SK-N-SH (cell line): ENCODE measurements at regions not wholly inside any gene's neighbourhood (a gene's known extent, or its start where the extent isn't known, plus 50 kb on each side); places are given as distances from the start of the nearest gene placed in this dataset.

ENCODE experiments used
- CTCF ChIA-PET: fragments of 300-600, 350-600 bp; formaldehyde crosslinking; extraction: SDS; loops from one replicate; lab custom pipeline; 2021; lab: Yijun Ruan, JAX
- POLR2A ChIA-PET: fragments of 350-600 bp; sonication (Branson Sonifier 250); formaldehyde crosslinking; extraction: SDS; loops from one replicate; lab custom pipeline; 2020; ENCODE audit warnings: antibody characterized with exemption, inconsistent platforms; lab: Yijun Ruan, JAX
- DNase-seq: peaks from one replicate; pipeline ENCODE4 v3.0.0; 2012
- H2AFZ ChIP-seq: fragments of 200-600 bp; sonication (generic); 2 replicates; pipeline ENCODE4 v1.8.1; 2016; ENCODE audit warnings: antibody characterized with exemption, mild to moderate bottlenecking, low read depth
- H3F3A ChIP-seq: fragments of 200-600 bp; sonication (generic); replicated peaks from 2 replicates; pipeline ENCODE3; 2016; ENCODE audit warnings: antibody characterized with exemption, mild to moderate bottlenecking; ENCODE audit not compliant: insufficient read depth
- H3K27ac ChIP-seq, 2 experiments: fragments of 200-500 bp in 1 of 2; fragments of 200-600 bp in 1 of 2; sonication (Bioruptor generic) in 1 of 2; sonication (generic), shearing (Covaris generic) in 1 of 2; 2 replicates each; pipeline versions ENCODE4 v1.5.1 to v1.6.1; 2014 to 2016; ENCODE audit warnings: low read depth in 2 of 2, inconsistent platforms in 1 of 2, low read length in 1 of 2, mild to moderate bottlenecking in 1 of 2, mixed read lengths in 1 of 2
- H3K27me3 ChIP-seq: fragments of 200-600 bp; sonication (generic), shearing (Covaris generic); 2 replicates; pipeline ENCODE4 v1.6.1; 2016; ENCODE audit warnings: mixed run types; ENCODE audit not compliant: insufficient read depth
- H3K36me3 ChIP-seq, 2 experiments: fragments of 200-500 bp in 1 of 2; fragments of 200-600 bp in 1 of 2; sonication (Bioruptor generic) in 1 of 2; sonication (generic) in 1 of 2; replicated peaks in 1 of 2; 2 replicates each; pipeline versions ENCODE3 to v1.5.1; 2014 to 2016; ENCODE audit warnings: low read length in 1 of 2, mild to moderate bottlenecking in 1 of 2; ENCODE audit not compliant: insufficient read depth in 2 of 2, control insufficient read depth in 1 of 2
- H3K4me1 ChIP-seq, 2 experiments: fragments of 200-500 bp in 1 of 2; fragments of 200-600 bp in 1 of 2; sonication (Bioruptor generic) in 1 of 2; sonication (generic), shearing (Covaris generic) in 1 of 2; 2 replicates each; pipeline versions ENCODE4 v1.5.1 to v1.6.1; 2014 to 2016; ENCODE audit warnings: low read depth in 1 of 2, low read length in 1 of 2, mixed run types in 1 of 2; ENCODE audit not compliant: insufficient read depth in 2 of 2, control insufficient read depth in 1 of 2
- H3K4me2 ChIP-seq: fragments of 200-600 bp; sonication (generic), shearing (Covaris generic); 2 replicates; pipeline ENCODE4 v1.6.1; 2017; ENCODE audit warnings: mixed run types
- H3K4me3 ChIP-seq, 2 experiments: fragments of 200-500 bp in 1 of 2; fragments of 200-600 bp in 1 of 2; sonication (Bioruptor generic) in 1 of 2; sonication (generic), shearing (Covaris generic) in 1 of 2; 2 replicates each; pipeline versions ENCODE4 v1.5.1 to v1.8.1; 2014 to 2016; ENCODE audit warnings: low read depth in 2 of 2, inconsistent platforms in 1 of 2, low read length in 1 of 2, mild to moderate bottlenecking in 1 of 2, mixed read lengths in 1 of 2, moderate library complexity in 1 of 2
- H3K79me2 ChIP-seq: fragments of 200-600 bp; sonication (generic); 2 replicates; pipeline ENCODE4 v1.8.1; 2017; ENCODE audit warnings: mild to moderate bottlenecking; ENCODE audit not compliant: insufficient read depth
- H3K9ac ChIP-seq: fragments of 200-600 bp; sonication (generic); 2 replicates; pipeline ENCODE4 v1.6.1; 2017; ENCODE audit warnings: mixed run types
- H3K9me2 ChIP-seq: fragments of 200-600 bp; sonication (generic); 2 replicates; pipeline ENCODE4 v1.6.1; 2017; ENCODE audit warnings: mixed run types
- H3K9me3 ChIP-seq: fragments of 200-600 bp; sonication (generic); 2 replicates; pipeline ENCODE4 v1.6.1; 2017; ENCODE audit warnings: mixed run types, mild to moderate bottlenecking, moderate library complexity
- H4K20me1 ChIP-seq: fragments of 200-600 bp; sonication (generic); 2 replicates; pipeline ENCODE4 v1.6.1; 2017; ENCODE audit warnings: mild to moderate bottlenecking, mixed run types; ENCODE audit not compliant: insufficient read depth
- FOXM1 ChIP-seq: IDR thresholded peaks from 2 replicates; pipeline ENCODE4 v1.4.0; 2012; ENCODE audit warnings: low read depth, mild to moderate bottlenecking
- GABPA ChIP-seq: IDR thresholded peaks from 2 replicates; pipeline ENCODE4 v1.4.0; 2012; ENCODE audit warnings: low read depth, mild to moderate bottlenecking
- IRF3 ChIP-seq: fragments of 150-350 bp; IDR thresholded peaks from 2 replicates; pipeline ENCODE4 v1.6.1; 2016; ENCODE audit warnings: mild to moderate bottlenecking, low read depth, low read length
- MAX ChIP-seq: IDR thresholded peaks from 2 replicates; pipeline ENCODE4 v1.4.0; 2012; ENCODE audit warnings: low read depth
- NFIC ChIP-seq: IDR thresholded peaks from 2 replicates; pipeline ENCODE4 v1.4.0; 2012; ENCODE audit warnings: borderline replicate concordance
- PBX3 ChIP-seq: IDR thresholded peaks from 2 replicates; pipeline ENCODE4; 2012
- POLR2AphosphoS5 ChIP-seq: IDR thresholded peaks from 2 replicates; pipeline ENCODE4 v1.6.1; 2012; ENCODE audit warnings: low read depth, low read length
- REST ChIP-seq: IDR thresholded peaks from 2 replicates; pipeline ENCODE4 v1.6.1; 2012; ENCODE audit warnings: mild to moderate bottlenecking, low read depth, low read length, moderate library complexity
- RFX5 ChIP-seq: IDR thresholded peaks from 2 replicates; pipeline ENCODE4 v1.6.1; 2012; ENCODE audit warnings: mild to moderate bottlenecking, improper control_type of control experiment, low read length
- WGBS: methylation state at CpG from one replicate; pipeline ENCODE4 v1.1.6; 2017; ENCODE audit warnings: low lambda C conversion rate; 5-methylcytosine and 5-hydroxymethylcytosine counted together

GRCh38 chr6:121944354-121944753 lies 455.1 kb upstream of the HSF2 start (continued):
- TF ChIP-seq IRF3, result no peak
- no peak for TF ChIP-seq PBX3
- no peak for TF ChIP-seq GABPA
- TF ChIP-seq REST, result no peak
- TF ChIP-seq MAX, result no peak
- no peak for TF ChIP-seq RFX5
- TF ChIP-seq FOXM1, result no peak

- TF ChIP-seq NFIC (no peak), IRF3 (no peak), RFX5 (no peak), POLR2AphosphoS5 (no peak)
- Histone ChIP-seq H4K20me1 (no peaks in the 10 kb centered on the region), H3K79me2 (no peaks in the 10 kb centered on the region), H3K36me3 (no peaks in the 10 kb centered on the region), H3K4me2 (peak overlapping the region; percentile 45), H3K27me3 (no peaks in the 10 kb centered on the region), H3F3A (peaks cover 19% of the 10 kb centered on the region), H3K27ac (peak overlapping the region; percentile 70 to 71; a peak in 3 of 4 replicates), H3K4me3 (no peak overlapping the region), H3K9ac (peak overlapping the region; percentile 18; the same call in 1 of the 2 replicates), H3K9me3 (no peaks in the 10 kb centered on the region), H3K4me1 (peaks cover 0 to 7% of the 10 kb centered on the region in 2 experiments; a peak in 1 of 4 replicates), H3K9me2 (no peaks in the 10 kb centered on the region), H2AFZ (peak overlapping the region; percentile 53; the same call in 1 of the 2 replicates)
- DNase-seq, result no peak
- ChIA-PET POLR2A (no interaction called here), CTCF (no interaction called here)
- 57% methylated on average over 4 of the region's 4 CpGs for WGBS
These were observed 448.3 kb upstream of the HSF2 start for GRCh38 chr6:121951123-121951522.
